ENCODE measurements at regions not wholly inside any gene's neighbourhood (a gene's known extent, or its start where the extent isn't known, plus 50 kb on each side); places are given as distances from the start of the nearest gene placed in this dataset.

DNA sequence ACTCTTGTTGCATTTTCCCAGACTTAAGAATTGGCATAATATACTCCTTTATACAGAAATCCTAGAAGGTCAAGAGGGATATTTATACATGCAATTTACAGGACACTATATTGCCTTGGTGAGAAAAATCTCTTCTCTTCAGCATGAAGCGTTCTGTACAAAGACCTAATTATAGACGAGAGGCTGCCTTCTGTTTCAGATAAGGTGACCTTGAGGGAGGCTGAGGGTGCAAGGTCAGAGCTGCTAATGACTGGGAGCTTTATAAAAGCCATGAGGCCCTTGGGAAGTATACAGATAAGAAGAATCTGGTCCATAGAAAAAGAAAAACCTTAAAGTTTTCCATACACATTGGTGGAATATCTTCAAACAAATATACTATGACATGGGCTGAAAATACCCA is 156.3 kb upstream of the SOX9 start:
- WGBS, 3 donors: 45 to 63% (median 51%) methylated on average over 2 of the region's 2 CpGs
- FAIRE-seq (no peak), DNase-seq (no peak)
- Histone ChIP-seq H3K27ac (ENCODE audit: low read depth in 1 of 3, low read length in 2 of 3) (no peak overlapping the region), H3K4me1 (ENCODE audit: control insufficient read depth in 3 of 3, insufficient read depth in 2 of 3, low read depth in 1 of 3, low read length in 2 of 3) (no peaks in the 10 kb centered on the region), H3K9me3 (ENCODE audit: control insufficient read depth in 2 of 2, insufficient read depth in 1 of 2, low read depth in 1 of 2, low read length in 1 of 2) (peaks cover 0 to 2% of the 10 kb centered on the region in 2 donors), H3K36me3 (ENCODE audit: control insufficient read depth in 3 of 3, insufficient read depth in 2 of 3, low read depth in 1 of 3, low read length in 3 of 3) (no peaks in the 10 kb centered on the region), H3K4me3 (ENCODE audit: low read depth in 1 of 3, low read length in 3 of 3) (no peak overlapping the region), H3K27me3 (ENCODE audit: control insufficient read depth in 3 of 3, insufficient read depth in 3 of 3, low read length in 3 of 3) (no peaks in the 10 kb centered on the region)

DNA sequence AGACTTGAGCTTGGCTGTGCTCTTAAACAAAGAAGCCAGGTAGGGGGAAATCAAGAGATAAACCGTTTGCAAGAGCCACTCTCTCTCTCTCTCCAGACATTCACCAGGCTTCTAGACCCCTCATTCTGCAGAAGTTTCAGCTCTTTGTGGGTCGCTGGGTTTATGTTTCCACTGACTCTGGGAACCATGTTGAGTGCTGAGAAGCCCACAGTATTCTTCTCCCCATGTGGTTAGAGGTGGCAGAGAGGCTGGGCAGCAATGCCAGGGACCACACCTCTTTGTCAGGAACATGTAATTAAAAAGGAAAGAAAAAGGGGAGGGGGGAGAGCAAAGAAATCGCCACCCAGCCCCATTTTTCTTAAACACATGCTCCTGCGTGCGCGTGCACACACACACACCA is 154.8 kb upstream of the SOX9 start:
- 69 to 77% (median 70%) methylated on average over 6 of the region's 6 CpGs for WGBS, 3 donors
- no peaks in the 10 kb centered on the region for H3K36me3 ChIP-seq (ENCODE audit: control insufficient read depth in 3 of 3, insufficient read depth in 2 of 3, low read depth in 1 of 3, low read length in 3 of 3)
- no peak overlapping the region for H3K4me3 ChIP-seq (ENCODE audit: low read depth in 1 of 3, low read length in 3 of 3)
- no peak overlapping the region for H3K27ac ChIP-seq (ENCODE audit: low read depth in 1 of 3, low read length in 2 of 3)
- no peaks in the 10 kb centered on the region for H3K27me3 ChIP-seq (ENCODE audit: control insufficient read depth in 3 of 3, insufficient read depth in 3 of 3, low read length in 3 of 3)
- no peaks in the 10 kb centered on the region for H3K9me3 ChIP-seq (ENCODE audit: control insufficient read depth in 2 of 2, insufficient read depth in 1 of 2, low read depth in 1 of 2, low read length in 1 of 2)
- no peak for DNase-seq
- FAIRE-seq: no peak
- no peaks in the 10 kb centered on the region for H3K4me1 ChIP-seq (ENCODE audit: control insufficient read depth in 3 of 3, insufficient read depth in 2 of 3, low read depth in 1 of 3, low read length in 2 of 3)

GRCh38 chr17:71966459-71967313 is 154.1 kb upstream of the SOX9 start:
- no peaks in the 10 kb centered on the region for H3K4me1 ChIP-seq (ENCODE audit: control insufficient read depth in 3 of 3, insufficient read depth in 2 of 3, low read depth in 1 of 3, low read length in 2 of 3)
- H3K36me3 ChIP-seq (ENCODE audit: control insufficient read depth in 3 of 3, insufficient read depth in 2 of 3, low read depth in 1 of 3, low read length in 3 of 3): no peaks in the 10 kb centered on the region
- H3K27ac ChIP-seq (ENCODE audit: low read depth in 1 of 3, low read length in 2 of 3): no peak overlapping the region
- 85 to 92% (median 87%) methylated on average over 13 of the region's 13 CpGs for WGBS, 3 donors
- H3K4me3 ChIP-seq (ENCODE audit: low read depth in 1 of 3, low read length in 3 of 3): no peak overlapping the region
- H3K9me3 ChIP-seq (ENCODE audit: control insufficient read depth in 2 of 2, insufficient read depth in 1 of 2, low read depth in 1 of 2, low read length in 1 of 2): no peaks in the 10 kb centered on the region
- no peaks in the 10 kb centered on the region for H3K27me3 ChIP-seq (ENCODE audit: control insufficient read depth in 3 of 3, insufficient read depth in 3 of 3, low read length in 3 of 3)
- FAIRE-seq (no peak), DNase-seq (no peak)

DNA sequence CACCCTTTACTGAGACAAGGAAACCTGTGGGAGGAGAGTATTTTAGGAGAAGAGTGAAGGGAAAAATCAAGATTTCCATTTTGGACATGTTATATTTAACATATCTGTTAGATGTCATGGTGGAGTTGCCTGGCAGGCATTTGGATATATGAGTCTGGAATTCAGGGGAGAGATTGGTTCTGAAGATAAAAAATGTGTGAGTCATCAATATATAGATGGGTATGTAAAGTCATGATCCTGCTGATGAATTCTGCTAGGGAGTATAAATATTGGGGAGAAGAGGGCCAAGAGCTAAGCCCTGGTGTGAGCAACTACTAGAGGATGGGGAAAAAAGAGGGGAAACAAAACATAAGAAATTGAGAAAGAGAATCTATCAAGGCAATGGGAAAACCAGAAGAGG is 151.3 kb upstream of the SOX9 start:
- Histone ChIP-seq H3K4me3 (ENCODE audit: low read depth in 1 of 3, low read length in 3 of 3) (no peak overlapping the region), H3K27me3 (ENCODE audit: control insufficient read depth in 3 of 3, insufficient read depth in 3 of 3, low read length in 3 of 3) (no peaks in the 10 kb centered on the region), H3K9me3 (ENCODE audit: control insufficient read depth in 2 of 2, insufficient read depth in 1 of 2, low read depth in 1 of 2, low read length in 1 of 2) (no peaks in the 10 kb centered on the region), H3K27ac (ENCODE audit: low read depth in 1 of 3, low read length in 2 of 3) (no peak overlapping the region), H3K36me3 (ENCODE audit: control insufficient read depth in 3 of 3, insufficient read depth in 2 of 3, low read depth in 1 of 3, low read length in 3 of 3) (no peaks in the 10 kb centered on the region), H3K4me1 (ENCODE audit: control insufficient read depth in 3 of 3, insufficient read depth in 2 of 3, low read depth in 1 of 3, low read length in 2 of 3) (no peaks in the 10 kb centered on the region)
- DNase-seq: no peak
- no peak for FAIRE-seq

DNA sequence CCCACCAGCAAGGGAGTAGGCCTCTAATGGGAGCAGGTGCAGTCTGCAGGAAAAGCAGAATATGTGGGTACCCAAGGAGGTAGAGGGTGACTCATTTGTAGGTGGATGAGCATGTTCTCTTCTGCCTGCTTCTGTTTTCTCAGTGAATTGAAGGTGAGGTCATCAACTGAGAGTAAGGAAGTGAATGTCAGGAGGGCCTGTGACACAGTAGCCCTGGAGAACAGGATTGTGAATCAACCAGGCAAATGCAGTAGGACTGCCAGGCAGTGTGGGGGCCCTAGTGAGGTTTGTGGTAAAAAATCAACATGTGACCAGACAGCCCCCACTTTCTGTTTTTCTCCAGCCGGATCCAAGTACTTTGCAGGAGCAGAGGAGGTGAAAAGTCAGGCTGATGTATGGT is 150.5 kb upstream of the SOX9 start:
- DNase-seq (peak in 1 of 2 donors; percentile 12), FAIRE-seq (no peak)
- H3K36me3 ChIP-seq (ENCODE audit: control insufficient read depth in 3 of 3, insufficient read depth in 2 of 3, low read depth in 1 of 3, low read length in 3 of 3): no peaks in the 10 kb centered on the region
- no peaks in the 10 kb centered on the region for H3K4me1 ChIP-seq (ENCODE audit: control insufficient read depth in 3 of 3, insufficient read depth in 2 of 3, low read depth in 1 of 3, low read length in 2 of 3)
- no peaks in the 10 kb centered on the region for H3K27me3 ChIP-seq (ENCODE audit: control insufficient read depth in 3 of 3, insufficient read depth in 3 of 3, low read length in 3 of 3)
- no peak overlapping the region for H3K27ac ChIP-seq (ENCODE audit: low read depth in 1 of 3, low read length in 2 of 3)
- no peaks in the 10 kb centered on the region for H3K9me3 ChIP-seq (ENCODE audit: control insufficient read depth in 2 of 2, insufficient read depth in 1 of 2, low read depth in 1 of 2, low read length in 1 of 2)
- H3K4me3 ChIP-seq (ENCODE audit: low read depth in 1 of 3, low read length in 3 of 3): no peak overlapping the region
- 78 to 86% (median 86%) methylated on average over 1 of the region's 1 CpG for WGBS, 3 donors

GRCh38 chr17:71974051-71974450 is 146.8 kb upstream of the SOX9 start:
- no peak overlapping the region for H3K27ac ChIP-seq (ENCODE audit: low read depth in 1 of 3, low read length in 2 of 3)
- H3K9me3 ChIP-seq (ENCODE audit: control insufficient read depth in 2 of 2, insufficient read depth in 1 of 2, low read depth in 1 of 2, low read length in 1 of 2): no peaks in the 10 kb centered on the region
- FAIRE-seq (no peak), DNase-seq (peak in 1 of 2 donors; percentile 56)
- no peaks in the 10 kb centered on the region for H3K4me1 ChIP-seq (ENCODE audit: control insufficient read depth in 3 of 3, insufficient read depth in 2 of 3, low read depth in 1 of 3, low read length in 2 of 3)
- 15 to 62% (median 34%) methylated on average over 4 of the region's 4 CpGs for WGBS, 3 donors
- H3K27me3 ChIP-seq (ENCODE audit: control insufficient read depth in 3 of 3, insufficient read depth in 3 of 3, low read length in 3 of 3): no peaks in the 10 kb centered on the region
- H3K4me3 ChIP-seq (ENCODE audit: low read depth in 1 of 3, low read length in 3 of 3): no peak overlapping the region
- no peaks in the 10 kb centered on the region for H3K36me3 ChIP-seq (ENCODE audit: control insufficient read depth in 3 of 3, insufficient read depth in 2 of 3, low read depth in 1 of 3, low read length in 3 of 3)

DNA sequence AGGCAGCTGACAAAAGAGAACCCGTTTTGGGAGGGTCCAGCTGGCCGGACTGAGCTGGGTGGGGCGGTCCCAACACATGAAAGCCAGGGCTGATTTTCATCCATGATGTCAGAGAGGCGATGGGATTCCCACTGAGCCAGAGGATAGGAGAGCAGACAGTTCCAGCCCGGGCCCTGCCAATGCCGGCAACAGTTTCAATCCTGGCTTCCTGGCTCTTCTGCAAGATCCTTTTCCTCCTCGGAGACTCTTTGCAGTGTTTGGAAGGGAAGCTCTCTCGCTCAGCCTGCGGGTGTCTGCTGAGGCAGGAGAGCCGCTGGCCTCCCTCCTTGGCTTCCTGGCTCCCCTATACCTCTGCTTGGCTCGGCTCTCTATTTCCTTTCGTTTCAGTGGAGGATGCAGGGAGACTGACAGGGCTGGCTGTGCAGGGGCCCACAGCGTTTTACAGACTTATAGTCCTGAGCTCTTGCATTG is 145.5 kb upstream of the SOX9 start:
- peak in 1 of 2 donors; percentile 5 for DNase-seq
- 37 to 69% (median 58%) methylated on average over 13 of the region's 13 CpGs for WGBS, 3 donors
- no peaks in the 10 kb centered on the region for H3K9me3 ChIP-seq (ENCODE audit: control insufficient read depth in 2 of 2, insufficient read depth in 1 of 2, low read depth in 1 of 2, low read length in 1 of 2)
- no peaks in the 10 kb centered on the region for H3K4me1 ChIP-seq (ENCODE audit: control insufficient read depth in 3 of 3, insufficient read depth in 2 of 3, low read depth in 1 of 3, low read length in 2 of 3)
- no peak overlapping the region for H3K4me3 ChIP-seq (ENCODE audit: low read depth in 1 of 3, low read length in 3 of 3)
- no peaks in the 10 kb centered on the region for H3K27me3 ChIP-seq (ENCODE audit: control insufficient read depth in 3 of 3, insufficient read depth in 3 of 3, low read length in 3 of 3)
- FAIRE-seq: no peak
- peak overlapping the region in 1 of 3 donors; percentile 63 for H3K27ac ChIP-seq (ENCODE audit: low read depth in 1 of 3, low read length in 2 of 3)
- H3K36me3 ChIP-seq (ENCODE audit: control insufficient read depth in 3 of 3, insufficient read depth in 2 of 3, low read depth in 1 of 3, low read length in 3 of 3): no peaks in the 10 kb centered on the region

GRCh38 chr17:71976011-71976649 is 144.7 kb upstream of the SOX9 start:
- Histone ChIP-seq H3K27me3 (ENCODE audit: control insufficient read depth in 3 of 3, insufficient read depth in 3 of 3, low read length in 3 of 3) (no peaks in the 10 kb centered on the region), H3K4me1 (ENCODE audit: control insufficient read depth in 3 of 3, insufficient read depth in 2 of 3, low read depth in 1 of 3, low read length in 2 of 3) (no peaks in the 10 kb centered on the region), H3K36me3 (ENCODE audit: control insufficient read depth in 3 of 3, insufficient read depth in 2 of 3, low read depth in 1 of 3, low read length in 3 of 3) (no peaks in the 10 kb centered on the region), H3K4me3 (ENCODE audit: low read depth in 1 of 3, low read length in 3 of 3) (no peak overlapping the region), H3K27ac (ENCODE audit: low read depth in 1 of 3, low read length in 2 of 3) (no peak overlapping the region), H3K9me3 (ENCODE audit: control insufficient read depth in 2 of 2, insufficient read depth in 1 of 2, low read depth in 1 of 2, low read length in 1 of 2) (no peaks in the 10 kb centered on the region)
- DNase-seq: no peak
- WGBS, 3 donors: 46 to 75% (median 74%) methylated on average over 14 to 15 of the region's 15 CpGs
- FAIRE-seq: no peak
